Stimulated activated CD4-positive, alpha-beta T cell treated with anti-CD3 and anti-CD28 coated beads, Interleukin-15, amount 100 ng/mL, for 48 hours (primary cell): ENCODE measurements at regions not wholly inside any gene's neighbourhood (a gene's known extent, or its start where the extent isn't known, plus 50 kb on each side); places are given as distances from the start of the nearest gene placed in this dataset.

Source experiments
- DNase-seq, 2 donors: peaks; one replicate each; pipeline ENCODE4 v3.0.0-alpha.2; 2020; ENCODE audit warnings: low read depth in 2 of 2

DNA sequence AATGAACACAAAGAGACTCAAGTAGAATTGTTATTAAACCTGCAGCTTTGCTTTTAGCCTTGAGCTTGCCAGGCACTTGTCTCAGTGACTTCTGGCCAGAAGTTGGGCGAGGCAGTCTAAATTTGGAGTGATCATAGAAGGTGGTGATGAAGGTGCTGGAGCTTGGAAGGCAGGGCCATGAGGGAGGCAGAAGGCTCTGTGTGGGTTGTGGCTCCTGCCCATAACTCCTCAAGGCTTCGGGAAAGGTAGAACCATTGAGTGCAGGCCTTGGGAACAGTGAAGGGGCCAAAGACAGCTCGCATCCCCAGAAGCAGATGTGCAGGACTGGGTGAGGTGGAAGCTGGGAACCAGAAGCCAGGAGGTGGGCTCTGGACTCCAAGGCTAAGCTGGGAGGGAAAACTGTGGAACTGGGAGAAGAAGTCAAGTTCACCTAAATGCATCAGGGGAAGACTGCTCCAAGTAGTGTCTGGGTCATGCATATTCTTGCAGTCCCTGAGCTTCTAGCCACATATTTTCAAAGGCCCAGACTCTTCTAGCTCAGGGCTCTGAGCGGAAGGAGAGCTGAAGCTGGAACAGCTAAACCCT lies 111.1 kb upstream of the HABP2 start:
- DNase-seq: no peak

- DNase-seq: no peak
Observed at GRCh38 chr10:113442336-113442735, 110.5 kb upstream of the HABP2 start.

DNA sequence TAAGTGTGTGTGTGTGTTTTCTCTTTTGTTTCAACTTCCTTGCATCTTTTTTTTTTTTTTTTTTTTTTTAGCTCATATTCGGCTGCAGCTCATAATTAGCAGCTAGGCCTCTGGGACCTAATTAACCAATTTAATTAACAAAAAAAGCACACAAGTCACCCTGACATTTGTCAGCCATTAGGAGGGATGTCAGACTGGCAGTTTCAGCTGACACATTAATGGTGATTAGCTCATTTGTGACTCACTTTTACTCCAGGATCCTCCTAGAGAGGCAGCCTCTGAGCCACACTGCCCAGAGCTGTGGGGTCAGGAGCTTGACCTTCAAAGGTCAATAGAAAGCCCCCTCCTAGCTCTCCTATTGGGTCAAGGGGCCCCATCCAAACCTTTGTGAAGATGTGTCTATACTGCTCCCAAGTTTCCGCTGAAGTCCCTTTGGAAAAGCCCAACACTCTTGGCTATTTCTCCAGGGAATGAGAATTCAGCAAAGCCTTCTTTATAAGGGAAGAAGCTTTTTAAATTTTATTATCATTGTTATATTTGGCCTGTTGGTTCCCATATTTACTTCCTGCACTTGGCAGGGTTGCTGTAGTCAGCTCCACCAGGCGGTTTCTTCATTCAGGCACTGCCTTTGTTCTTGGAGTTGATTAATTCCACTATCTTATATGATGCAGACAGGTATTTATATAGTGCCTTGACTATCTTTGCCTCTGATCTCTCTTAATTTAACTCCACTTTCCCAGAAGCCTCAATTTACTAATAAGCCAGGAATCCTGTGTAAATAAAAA lies 109.5 kb upstream of the HABP2 start:
- no peak for DNase-seq

GRCh38 chr10:113444766-113445365 lies 108.0 kb upstream of the HABP2 start:
- DNase-seq: no peak

DNA sequence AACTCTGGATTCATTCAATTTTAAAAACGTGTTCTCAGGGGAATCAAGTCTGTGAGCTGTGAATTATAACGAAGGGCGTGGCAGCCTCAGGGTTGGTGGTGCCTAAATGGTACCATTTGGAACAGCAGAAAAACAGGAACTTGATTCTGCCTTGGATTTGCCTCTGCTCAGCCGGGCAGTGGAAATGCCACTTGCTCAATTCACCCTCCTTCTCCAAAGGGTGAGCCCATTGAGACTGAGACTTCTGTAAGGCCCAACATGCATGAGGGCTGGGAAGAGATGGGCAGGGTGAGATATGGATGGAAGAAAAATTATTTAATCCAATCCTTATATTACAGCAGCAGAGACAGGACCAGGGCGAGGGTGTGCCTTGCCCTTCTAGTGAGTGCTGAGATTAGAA lies 107.1 kb upstream of the HABP2 start:
- no peak for DNase-seq

DNA sequence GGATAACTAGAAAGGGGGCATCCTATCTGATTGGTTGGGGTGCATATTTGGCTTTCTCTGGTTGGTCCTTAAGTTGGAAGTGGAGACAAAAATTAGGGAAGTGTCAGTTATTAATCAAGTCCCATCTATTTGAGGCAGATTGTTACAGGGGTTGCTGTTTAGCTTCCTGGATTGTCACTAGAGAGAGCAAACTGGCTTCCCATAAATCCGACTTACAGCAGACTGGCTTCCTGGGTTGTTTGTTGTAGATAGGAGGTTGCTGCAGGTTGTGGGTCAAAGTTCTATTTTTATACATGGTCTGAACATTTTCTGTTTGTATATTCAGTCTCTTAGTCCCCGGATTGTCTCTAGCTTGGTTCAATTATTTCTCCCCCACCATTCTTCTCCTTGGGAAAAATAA lies 106.1 kb upstream of the HABP2 start:
- DNase-seq: no peak

DNA sequence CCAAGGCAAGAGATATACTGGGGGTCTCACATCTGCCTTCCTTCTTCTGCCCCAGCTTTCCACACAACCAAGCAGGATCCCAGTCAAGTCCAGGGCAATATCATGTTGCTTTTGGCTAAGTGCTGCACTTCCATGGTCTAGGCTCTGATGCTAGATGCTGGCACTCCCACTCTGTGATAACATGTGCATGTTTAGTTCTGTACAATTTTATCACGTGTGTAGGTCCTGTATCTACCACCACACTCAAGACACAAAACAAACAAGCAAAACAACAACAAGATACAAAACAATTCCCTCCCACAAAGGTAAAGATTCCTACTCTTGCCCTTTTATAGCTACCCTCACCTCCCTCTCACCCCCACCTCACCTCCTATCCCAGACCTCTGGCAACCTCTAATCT lies 105.6 kb upstream of the HABP2 start:
- DNase-seq: no peak

DNA sequence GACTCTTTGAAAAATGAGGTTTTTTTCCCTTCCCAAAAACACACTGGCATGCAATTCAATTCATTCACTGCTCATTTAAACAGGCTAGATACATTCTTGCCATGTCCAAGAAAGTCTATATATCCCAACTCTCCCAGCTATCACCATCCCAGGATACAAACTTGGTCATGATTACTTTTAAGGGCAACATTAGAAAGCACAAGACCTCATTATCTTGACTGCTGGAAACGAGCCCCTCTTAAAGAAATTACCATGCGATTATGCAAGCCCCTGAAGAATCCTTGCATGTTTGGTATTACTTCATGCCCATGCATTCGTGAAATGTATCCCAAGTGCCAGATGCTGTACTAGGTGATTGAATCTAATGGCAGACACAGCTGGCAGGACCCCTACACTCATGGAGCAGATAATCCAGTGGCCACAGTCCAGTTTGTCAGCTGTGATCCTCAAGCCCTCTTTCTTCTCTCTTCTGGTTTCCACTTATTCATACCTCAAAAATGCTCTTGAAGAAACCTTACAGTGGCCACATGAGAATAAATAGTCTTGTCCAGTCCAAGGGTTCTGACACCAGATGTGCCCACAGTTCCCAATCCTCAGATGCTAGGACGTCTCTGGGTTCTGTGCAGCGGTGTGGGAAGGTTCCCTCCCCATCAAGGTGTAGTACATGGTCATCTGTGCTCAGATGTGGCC lies 103.7 kb upstream of the HABP2 start:
- no peak for DNase-seq

GRCh38 chr10:113450046-113450804 lies 102.6 kb upstream of the HABP2 start:
- no peak for DNase-seq

DNA sequence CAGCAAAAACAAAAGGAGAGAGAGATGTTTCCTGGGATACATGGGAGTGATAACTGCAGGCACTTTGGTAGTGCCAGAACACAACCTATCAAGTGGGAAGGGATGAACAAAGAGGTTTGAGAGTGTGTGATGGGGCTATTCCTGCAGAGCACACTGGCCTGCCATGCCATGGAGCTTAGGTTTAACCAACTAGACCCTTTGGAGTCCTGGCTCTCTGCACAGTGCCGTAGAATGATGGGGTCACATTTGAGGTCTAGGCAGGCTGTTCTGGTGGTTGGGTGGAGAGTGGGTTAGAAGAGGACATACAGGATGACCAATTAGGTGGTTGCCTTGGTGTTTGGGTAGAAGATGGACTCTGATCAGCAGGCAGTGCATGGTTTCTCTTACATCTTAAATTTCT lies 101.9 kb upstream of the HABP2 start:
- no peak for DNase-seq

- DNase-seq: no peak
Observed at GRCh38 chr10:113452146-113452845, 100.6 kb upstream of the HABP2 start.

DNA sequence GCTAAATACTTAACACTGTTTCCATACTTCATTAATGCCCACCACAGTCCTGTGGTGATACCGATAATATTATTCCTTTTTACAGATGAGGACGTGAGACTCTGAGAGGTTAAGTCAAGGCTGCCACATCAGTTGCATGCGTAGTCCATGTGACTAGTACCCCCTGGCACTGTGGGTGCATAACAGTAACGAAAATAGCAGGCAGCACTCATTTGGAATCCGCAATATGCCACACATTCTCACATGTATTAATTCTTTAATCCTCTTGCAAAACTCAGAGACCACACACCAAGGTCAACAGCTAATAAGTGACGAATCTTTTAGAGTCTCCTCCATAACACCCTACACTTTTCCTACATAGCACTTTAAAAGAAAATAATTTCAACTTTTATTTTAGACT lies 99.5 kb upstream of the HABP2 start:
- no peak for DNase-seq

DNA sequence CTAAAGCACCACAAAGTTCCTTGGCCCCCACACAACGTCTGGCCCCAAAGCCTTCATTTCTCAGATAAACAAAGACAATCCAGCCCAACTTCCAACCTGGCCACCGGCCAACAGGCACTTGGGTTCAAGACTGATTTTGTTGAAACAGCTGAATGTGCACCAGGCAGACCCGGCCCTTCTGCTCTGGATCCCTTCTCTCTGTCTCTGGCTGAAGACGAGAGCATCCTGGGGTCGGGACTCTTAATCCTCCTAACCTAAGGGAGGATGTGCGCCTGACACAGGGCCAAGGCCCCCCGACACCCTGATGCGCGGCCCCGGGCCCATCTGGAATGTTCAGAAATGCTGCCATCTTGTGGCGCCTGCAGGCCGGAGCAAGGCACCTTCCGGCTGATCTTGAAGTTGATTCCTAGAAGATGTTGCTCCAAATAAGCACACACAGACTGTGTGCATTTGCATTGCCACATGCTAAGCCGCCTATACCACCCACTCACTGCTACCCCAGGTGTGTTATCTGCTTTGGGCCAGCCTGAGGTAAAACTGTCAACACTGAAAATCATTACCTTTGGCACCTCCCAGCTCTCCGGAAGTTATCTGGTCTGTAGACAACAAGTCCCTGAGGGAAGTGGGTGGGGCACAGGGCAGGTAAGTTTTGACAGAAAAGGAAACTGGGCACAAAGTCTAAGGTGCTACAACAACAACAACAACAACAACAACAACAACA lies 98.4 kb upstream of the HABP2 start:
- DNase-seq: no peak

- no peak for DNase-seq
Observed at GRCh38 chr10:113455947-113456346, 96.9 kb upstream of the HABP2 start.

DNA sequence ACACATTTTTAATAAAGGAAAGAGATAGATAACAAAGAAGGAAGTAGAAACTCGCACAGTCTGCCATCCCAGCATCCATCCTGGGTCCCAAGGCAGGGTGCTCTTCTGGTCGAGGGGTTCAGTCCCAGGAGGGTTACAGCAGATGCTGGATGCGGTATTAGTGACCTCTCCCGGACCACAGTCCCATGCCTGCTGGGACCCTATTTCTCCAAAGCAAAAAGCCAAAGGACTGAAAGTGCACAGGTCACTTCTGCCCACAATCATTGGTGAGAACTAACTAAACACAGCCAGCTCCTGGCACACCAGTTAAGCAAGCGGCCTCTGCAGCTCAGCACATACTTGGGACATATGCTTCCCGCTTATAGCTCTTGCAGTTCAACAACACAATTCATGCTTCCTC lies 96.1 kb upstream of the HABP2 start:
- no peak for DNase-seq

DNA sequence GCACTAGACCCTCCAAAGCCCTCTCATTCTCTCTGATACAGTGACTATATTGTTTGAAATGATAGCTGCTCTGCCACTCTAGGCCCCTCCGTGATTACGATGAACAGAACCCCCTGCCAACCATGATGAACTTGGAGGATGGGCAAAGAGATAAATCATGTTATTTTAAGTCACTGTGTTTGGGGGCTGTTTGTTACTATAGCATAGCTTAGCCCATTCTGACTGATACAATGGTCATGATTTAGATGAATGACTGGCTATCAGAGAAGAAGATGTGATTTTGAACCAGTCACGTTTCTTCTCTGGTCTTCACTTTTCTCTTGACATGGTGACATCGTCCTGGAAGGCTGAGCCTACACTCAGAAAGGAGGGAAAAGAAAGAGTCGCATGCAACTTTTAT lies 95.4 kb upstream of the HABP2 start:
- no peak for DNase-seq

GRCh38 chr10:113458451-113458850 lies 94.4 kb upstream of the HABP2 start:
- DNase-seq: no peak

DNA sequence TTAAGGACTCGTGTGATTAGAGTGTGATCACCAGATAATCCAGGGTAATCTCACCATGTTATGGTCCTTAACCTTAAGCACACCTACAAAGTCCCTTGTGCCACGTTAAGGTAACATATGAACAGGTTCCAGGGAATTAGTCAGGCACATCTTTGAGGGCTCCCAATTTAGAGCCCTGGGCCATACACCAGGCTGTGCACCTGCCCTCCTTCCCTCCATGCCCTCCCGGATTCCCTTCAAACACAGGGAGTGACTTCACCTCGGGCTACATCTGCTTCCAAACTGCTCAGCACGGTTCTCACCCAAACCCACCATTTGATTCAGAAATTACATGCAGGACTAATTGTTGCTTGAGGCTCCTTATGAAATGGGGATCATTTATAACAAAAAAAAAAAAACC lies 93.9 kb upstream of the HABP2 start:
- DNase-seq: no peak

DNA sequence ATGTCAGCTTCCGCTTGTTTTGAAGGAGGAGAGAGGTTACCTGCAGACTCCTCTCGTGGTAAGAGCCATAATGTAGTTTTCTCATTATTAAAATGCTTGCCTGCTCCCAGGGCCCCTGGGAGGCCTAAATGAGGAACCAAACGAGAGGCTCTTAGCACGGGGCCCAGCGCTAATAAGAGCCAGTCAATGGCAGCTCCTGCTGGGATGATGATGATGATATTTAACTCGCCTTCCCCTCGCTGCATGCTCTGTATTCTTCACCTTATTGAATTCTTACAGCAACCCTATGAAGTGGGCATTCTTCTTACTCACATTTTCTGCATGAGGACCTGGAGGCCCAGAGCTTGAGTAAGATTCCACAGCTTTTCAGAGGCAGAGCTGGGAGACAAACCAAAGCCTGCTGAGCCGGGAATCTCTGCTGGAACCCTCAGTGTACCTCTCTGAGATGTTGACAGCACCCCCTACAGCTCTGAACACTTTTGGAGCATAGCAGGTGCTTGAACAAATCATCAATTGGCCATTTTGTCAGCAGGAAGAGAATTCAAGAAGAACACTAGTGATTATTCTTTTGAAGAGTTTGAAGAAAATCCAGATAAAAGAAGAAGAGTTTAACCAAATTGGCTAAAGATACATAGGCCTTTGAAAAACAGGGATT lies 93.1 kb upstream of the HABP2 start:
- no peak for DNase-seq

- no peak for DNase-seq
Observed at GRCh38 chr10:113463083-113463482, 89.8 kb upstream of the HABP2 start.
